H54 (cell line): ENCODE measurements at regions not wholly inside any gene's neighbourhood (a gene's known extent, or its start where the extent isn't known, plus 50 kb on each side); places are given as distances from the start of the nearest gene placed in this dataset.

ENCODE experiments used
- DNase-seq: peaks from one replicate; pipeline ENCODE4 v3.0.0; 2011; ENCODE audit warnings: low spot score, mixed read lengths; ENCODE audit not compliant: insufficient read length
- FAIRE-seq: peaks from 3 replicates; lab custom pipeline; 2011; peaks lifted over from hg19 to GRCh38; lab: Jason Lieb, UNC
- POLR2A ChIP-seq: IDR thresholded peaks from 2 replicates; pipeline ENCODE4 v1.6.1; 2011; ENCODE audit warnings: low read depth, mild to moderate bottlenecking, low read length

DNA sequence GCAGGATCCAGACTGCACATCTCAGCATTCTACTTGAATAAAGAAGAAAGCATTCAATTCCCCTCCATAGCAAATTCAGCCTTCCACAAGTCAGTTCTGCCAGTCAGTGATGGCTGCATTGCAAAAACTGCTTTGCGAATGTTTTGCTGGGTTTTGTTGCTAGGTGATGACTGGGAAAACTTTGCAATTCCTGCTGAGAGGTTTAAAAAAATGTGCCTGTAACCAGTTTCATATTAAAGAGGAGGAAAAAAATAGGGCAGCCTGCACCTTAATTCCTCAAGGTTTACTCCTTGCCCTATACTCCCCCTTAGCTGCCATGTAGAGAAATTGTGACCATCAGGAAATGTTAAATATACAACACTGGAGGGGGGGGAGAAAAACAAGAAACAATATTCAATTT is 225.6 kb upstream of the ATP11B start:
- FAIRE-seq (no peak), DNase-seq (no peak)
- no peak for TF ChIP-seq POLR2A

DNA sequence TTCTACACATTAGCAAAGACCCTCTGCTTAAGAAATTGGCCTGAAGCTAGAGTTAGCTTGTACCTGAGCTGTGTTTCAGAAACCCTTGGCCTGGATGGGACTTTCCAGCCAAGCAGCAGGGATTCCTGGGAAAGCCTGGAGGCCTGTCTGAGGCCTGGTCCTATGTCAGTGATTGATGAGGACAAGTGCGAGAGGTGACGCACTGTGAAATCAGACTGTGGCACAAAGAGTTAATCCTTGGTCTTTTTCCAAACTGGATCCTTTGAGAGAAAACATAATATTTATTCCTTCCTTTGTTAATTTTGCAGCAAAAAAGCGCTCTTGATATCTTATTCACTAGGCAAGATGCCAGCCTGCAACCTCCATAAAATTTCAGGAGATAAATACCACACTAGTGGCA is 225.0 kb upstream of the ATP11B start:
- FAIRE-seq = no peak
- no peak for TF ChIP-seq POLR2A
- DNase-seq = no peak

DNA sequence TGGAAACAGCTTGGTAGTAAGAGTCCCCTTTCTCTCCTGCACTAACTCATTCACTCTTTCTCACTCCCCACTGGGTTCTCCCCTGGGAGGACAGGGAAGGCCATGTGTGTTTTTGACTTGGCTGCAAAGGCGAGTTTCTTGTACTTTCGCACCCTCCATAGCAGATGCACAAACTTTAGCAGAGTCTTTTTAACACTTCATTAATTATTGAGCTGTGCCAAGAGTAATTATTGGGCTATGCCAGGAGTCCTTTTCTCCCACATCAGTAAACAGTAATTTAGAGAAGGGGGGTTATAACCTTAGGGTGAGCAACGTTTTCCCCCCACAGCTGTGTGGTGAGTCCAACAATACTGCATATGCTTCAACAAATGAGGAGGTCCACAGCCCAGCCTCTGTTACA is 224.4 kb upstream of the ATP11B start:
- FAIRE-seq = no peak
- no peak for DNase-seq
- no peak for TF ChIP-seq POLR2A

DNA sequence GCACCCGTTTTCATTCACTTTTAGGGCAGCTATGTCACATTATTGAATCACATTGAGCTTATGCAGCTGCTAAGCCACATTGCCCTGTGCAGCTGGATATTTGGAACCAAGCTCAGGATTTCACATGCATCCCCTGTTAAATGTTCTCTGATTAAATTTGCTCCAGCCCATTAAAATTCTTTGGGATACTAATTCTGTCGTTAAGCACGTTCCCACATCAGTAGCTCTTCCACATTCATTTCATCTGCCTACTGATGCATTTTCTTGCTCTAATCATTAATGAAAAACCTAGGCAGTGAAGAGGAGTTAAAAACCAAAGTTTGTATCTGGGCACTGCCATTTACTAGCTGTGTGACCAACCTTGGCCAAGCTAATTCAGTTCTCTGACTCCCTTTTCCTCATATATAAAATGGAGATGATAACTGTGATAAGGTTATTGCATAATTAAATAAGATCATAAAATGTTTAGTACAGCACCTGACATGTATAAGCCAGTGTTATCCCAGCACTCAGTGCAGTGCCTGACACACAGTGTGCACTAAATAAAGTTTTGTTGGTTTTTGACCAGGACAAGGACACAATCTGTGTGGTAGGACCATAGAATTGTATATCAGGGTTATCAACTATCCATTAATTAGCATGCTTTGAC is 222.2 kb upstream of the ATP11B start:
- DNase-seq = no peak
- TF ChIP-seq POLR2A = no peak
- FAIRE-seq = no peak

DNA sequence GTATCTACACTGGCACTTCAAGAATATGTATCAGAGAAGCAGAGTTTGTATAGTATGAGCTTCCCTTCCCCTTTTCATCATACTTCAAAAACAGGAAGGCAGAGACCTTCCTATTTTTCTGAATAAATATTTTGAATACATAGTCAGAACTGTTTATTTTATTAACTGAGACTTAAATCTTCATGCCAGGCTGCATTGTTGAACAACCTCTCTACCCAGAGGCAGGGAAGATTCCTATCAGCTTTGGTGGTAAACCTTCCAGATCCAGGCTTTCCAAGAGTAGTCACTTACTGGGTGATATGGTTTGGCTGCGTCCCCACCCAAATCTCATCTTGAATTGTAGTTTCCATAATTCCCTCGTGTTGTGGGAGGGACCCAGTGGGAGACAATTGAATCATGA is 217.4 kb upstream of the ATP11B start:
- TF ChIP-seq POLR2A = no peak
- FAIRE-seq (no peak), DNase-seq (no peak)

DNA sequence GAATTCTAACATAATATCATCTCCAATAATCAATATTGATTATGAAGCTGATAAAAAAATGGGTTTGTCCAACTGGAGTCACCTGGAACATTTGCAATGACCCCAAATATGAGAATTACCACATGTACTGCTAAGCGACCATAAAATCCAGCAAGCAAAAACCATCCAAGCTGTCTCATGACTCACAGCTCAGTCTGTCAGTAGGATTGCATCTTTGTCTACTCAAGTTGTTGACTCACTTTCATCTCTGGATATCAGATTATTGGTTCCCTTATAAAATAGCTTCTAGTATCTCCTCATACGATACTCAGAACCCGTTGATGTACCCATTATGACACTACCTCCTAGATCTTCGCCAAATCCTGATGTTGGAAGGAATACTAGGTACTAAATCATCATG is 209.8 kb upstream of the ATP11B start:
- DNase-seq = no peak
- no peak for FAIRE-seq
- TF ChIP-seq POLR2A = no peak

DNA sequence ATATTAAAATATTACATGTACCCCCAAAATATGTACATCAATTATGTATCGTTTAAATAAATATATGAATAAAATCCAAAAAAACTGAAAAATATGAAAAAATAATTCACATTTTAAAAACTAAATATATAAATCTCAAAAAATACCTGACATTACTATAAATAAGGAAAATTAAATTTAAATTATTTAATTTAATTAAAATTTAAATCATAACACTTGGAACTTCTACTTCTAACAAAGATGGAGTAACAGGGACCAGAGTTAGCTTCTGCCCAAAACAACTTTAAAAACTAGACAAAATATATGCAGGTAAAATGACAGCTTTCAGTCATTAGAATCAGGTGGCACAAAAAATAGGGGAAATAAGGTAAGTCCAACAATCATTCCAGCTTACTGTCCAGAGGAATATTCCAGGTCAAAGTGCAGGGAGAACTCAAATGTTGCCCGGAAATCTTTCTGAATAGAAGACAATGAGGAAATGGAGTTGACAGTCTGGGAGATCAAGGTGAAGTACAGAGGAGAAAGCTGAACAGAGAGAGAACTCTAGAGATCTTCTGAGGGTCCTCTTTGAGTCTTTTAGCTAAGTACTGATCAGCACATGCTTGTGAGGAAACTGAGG is 207.7 kb upstream of the ATP11B start:
- DNase-seq (no peak), FAIRE-seq (no peak)
- TF ChIP-seq POLR2A = no peak

DNA sequence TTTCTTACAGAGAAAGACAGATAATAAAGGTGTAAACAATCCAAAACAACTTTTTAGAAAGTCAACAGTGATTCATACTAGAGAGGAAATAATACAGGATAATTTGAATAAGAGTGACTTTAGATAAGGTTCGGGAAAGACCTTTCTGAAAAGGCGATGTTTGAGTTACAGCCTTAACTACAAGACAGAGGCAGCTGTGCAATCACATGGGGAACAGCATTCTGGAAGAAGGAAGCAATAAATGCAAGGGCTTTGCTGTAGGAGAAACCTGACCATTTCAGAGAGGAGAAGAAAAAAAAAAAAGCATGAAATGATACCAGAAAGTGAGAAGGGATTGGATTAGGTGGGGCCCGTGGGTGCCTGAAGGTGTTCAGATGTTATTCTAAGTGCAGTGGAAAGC is 200.6 kb upstream of the ATP11B start:
- FAIRE-seq = no peak
- TF ChIP-seq POLR2A = no peak
- DNase-seq = no peak

DNA sequence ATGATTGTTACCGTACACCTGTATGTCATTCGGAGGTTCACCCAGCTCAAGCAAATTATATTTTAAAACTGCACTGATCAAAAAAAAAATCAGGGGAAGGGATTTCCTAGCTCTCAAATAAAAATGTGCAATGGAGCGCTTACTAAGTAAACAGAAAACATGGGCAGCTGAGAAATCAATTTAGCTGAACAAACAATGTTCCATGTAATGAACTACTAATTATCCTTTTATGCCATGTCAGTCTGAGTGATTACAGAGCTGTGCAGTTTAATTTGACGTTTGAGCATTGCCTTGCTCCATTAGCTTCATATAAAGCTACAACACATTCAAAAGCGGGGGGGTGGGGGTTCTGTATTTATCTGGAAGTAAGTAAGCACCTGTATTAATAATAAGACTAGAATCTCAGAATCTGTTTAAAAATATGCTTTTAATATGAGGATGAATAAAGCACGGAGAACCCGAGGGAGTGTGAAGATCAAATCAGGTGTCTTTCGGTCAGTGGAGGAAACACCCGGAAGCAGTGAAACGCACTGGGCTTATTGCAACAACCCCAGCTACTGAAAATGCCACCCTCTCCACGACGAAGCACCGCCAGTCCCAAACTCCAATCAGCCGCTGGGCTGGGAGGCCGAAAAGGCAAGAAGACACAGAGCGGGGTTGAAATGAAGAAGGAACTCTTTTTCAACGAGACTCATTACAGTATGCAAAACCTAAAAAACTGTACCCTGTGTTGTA is 196.5 kb upstream of the ATP11B start:
- DNase-seq (no peak), FAIRE-seq (no peak)
- TF ChIP-seq POLR2A = no peak

DNA sequence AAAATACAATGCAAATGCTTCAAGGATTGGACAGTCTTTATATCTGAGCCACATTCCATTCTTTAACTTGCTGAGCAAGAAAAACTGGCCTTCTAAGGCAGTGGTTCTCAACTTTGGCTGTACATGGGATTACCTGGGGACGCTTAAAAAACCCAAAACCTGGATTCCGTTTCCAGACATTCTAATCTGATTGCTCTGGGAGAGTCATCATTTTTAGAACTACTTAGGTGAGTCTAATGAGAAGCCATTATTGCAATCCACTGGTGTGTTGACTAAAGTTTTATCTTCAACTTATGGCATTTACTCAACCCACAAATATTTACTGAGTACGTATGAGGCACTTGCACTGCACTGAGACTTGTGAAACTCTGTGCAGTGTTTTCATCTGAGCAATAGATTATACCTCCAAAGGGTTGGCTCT is 195.7 kb upstream of the ATP11B start:
- no peak for TF ChIP-seq POLR2A
- no peak for FAIRE-seq
- no peak for DNase-seq

DNA sequence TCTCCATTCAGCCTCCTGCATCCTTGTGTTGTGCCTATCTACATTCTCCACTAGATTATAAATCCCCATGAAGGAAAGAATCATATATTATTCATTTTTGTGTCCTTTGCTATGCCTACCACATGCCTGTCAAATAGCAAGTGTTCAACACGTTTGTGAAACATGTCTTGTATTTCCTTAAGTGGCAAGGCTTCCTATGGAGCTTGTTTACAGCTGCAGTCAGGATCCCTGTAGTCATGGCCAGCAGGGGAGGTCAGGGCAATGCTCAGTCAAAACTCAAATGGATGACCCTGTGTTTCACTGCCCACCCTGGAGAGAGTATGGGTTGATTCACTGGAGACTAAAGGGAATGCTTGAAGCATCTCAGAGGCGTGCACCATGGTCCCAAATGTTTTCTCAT is 191.7 kb upstream of the ATP11B start:
- FAIRE-seq = no peak
- no peak for DNase-seq
- TF ChIP-seq POLR2A = no peak

DNA sequence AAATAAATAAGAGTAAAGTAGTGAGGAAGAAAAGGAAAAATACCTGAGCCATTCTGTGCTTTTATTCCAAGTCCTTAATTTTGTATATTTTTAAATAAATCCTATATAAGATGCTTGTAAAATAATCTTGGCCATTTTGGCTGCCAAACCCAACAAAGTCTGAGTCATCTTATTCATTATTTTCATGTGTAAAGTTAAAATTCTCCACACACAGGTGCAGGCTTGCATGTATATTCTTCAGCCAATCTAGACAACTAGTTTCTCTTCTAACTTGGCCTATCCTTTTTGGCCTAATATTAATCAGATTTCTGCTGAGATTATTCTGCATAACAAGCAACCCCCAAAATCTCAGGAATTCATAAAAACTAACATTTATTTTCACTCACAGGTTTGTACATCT is 189.8 kb upstream of the ATP11B start:
- DNase-seq = no peak
- TF ChIP-seq POLR2A = no peak
- FAIRE-seq = no peak

DNA sequence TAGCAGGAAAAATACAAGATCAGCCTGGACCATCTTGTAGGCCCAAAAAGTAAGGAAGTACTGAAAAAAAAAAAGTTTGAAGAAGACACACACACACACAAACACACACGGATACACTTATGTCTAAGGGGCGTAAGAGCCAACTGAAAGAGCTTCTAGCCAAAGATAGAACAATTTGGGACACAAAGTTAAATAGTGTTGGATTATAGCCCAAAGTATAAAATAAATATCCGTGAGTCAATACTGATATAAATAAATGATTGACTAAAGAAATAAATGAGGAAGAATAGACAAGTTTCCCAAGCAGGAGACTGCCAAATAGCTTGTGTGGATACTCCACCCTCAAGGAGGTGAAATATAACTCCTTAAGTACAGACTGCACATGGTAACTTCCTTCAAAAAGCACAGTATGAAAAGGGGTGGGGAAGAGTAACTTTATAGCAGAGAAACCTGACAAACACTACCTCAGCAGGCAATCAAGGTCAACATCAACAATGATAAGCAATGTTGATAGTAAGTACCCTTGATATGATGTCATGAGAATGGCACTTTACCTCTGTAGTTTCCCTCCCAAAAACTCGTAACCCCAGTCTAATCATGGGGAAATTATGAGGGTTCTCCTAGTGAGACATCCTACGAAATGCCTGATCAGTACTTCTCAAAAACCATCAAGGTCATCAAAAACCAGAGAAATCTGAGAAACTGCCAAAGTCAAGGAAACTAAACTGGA is 187.3 kb upstream of the ATP11B start:
- TF ChIP-seq POLR2A = no peak
- no peak for DNase-seq
- FAIRE-seq = no peak

DNA sequence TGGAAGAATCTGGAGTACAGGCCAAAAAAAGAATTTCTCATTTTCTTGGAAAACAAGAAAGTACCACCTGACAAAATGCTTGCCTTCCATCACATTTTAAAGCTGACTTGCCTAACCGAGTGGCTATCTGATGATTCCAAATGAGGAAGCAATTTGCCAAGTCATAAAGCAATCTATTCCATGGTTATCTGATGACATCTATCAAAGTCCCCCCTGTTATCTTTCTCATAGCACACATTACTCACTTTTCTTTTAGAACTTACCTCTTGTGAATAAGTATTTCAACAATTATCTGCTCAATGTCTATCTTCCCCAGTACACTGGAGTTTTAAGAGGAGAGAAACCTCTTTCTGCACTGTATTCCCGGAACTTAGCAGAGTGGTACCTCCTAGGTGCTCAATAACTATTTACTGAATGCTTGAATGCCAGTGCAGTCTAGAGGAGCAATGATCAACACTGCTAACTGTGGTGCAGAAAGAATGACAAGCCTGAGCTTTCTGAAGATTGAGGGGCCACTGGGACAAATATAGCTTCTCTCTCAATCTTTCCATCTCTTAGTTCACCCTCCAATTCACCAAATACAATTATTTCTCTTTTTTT is 186.3 kb upstream of the ATP11B start:
- FAIRE-seq = no peak
- no peak for TF ChIP-seq POLR2A
- no peak for DNase-seq
